HFF-Myc (cell line): ENCODE measurements at regions not wholly inside any gene's neighbourhood (a gene's known extent, or its start where the extent isn't known, plus 50 kb on each side); places are given as distances from the start of the nearest gene placed in this dataset.
"Not testable (repeated sequence)": the region's sequence is repeated elsewhere in the genome, so short reads cannot be mapped to it uniquely, and the experiment has no call there.

Experiments
- DNase-seq: peaks from one replicate; pipeline ENCODE4 v3.0.0-alpha.2; 2011; ENCODE audit warnings: low read depth; ENCODE audit errors: extremely low read depth
- H3K4me3 ChIP-seq: replicated peaks from 2 replicates; pipeline ENCODE4 v1.5.1; 2011; ENCODE audit warnings: low read depth, mild to moderate bottlenecking, control low read depth, low read length
- TF ChIP-seq, protein P1 (sequence below): IDR thresholded peaks from 2 replicates; pipeline ENCODE4 v1.5.1; 2012; ENCODE audit warnings: mild to moderate bottlenecking, low read depth, low read length, control low read depth; ENCODE audit errors: missing control alignments

DNA sequence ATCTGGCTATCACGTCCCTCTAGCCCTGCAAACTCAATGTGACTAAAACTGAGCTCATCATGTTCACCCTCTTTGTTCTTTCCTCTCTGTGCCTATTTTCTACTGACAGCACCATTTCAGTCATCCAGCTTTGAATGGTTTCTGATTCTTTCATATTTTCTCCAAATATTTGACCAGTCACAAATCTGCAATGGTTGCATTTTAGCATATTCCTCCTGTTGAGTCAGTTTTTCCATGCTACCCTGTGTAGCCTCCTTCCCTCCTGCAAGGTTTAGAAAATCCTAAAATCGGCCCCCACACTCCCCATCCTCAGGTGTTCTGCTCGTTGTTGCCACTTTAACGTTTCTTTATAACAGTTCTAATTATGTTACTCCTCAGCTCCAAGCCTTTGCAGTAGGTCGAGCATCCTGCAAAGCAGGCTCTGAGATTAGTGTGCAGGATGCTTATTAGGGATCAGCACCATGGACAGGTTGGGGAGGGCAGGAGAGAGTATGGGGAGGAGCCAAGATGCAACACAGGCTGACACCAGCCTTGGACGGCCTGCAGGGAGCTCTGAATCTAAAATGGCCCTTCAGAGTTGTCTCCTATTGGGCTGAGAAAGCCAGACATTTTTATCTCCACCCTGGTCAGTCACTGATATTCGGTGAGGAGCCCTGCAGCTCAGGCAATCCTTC is 531.0 kb upstream of the COBL start:
- no peak for DNase-seq
- TF ChIP-seq, protein P1, sequence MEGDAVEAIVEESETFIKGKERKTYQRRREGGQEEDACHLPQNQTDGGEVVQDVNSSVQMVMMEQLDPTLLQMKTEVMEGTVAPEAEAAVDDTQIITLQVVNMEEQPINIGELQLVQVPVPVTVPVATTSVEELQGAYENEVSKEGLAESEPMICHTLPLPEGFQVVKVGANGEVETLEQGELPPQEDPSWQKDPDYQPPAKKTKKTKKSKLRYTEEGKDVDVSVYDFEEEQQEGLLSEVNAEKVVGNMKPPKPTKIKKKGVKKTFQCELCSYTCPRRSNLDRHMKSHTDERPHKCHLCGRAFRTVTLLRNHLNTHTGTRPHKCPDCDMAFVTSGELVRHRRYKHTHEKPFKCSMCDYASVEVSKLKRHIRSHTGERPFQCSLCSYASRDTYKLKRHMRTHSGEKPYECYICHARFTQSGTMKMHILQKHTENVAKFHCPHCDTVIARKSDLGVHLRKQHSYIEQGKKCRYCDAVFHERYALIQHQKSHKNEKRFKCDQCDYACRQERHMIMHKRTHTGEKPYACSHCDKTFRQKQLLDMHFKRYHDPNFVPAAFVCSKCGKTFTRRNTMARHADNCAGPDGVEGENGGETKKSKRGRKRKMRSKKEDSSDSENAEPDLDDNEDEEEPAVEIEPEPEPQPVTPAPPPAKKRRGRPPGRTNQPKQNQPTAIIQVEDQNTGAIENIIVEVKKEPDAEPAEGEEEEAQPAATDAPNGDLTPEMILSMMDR, result no peak
- no peak overlapping the region for H3K4me3 ChIP-seq

DNA sequence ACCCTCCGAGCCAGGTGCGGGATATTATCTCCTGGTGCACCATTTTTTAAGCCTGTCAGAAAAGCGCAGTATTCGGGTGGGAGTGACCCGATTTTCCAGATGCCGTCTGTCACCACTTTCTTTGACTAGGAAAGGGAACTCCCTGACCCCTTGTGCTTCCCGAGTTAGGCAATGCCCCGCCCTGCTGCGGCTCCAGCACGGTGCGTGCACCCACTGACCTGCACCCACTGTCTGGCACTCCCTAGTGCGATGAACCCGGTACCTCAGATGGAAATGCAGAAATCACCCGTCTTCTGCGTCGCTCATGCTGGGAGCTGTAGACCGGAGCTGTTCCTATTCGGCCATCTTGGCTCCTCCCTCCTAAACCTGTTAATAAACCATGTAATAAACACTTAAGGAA is 522.5 kb upstream of the COBL start:
- DNase-seq, H3K4me3 ChIP-seq: not testable (repeated sequence)

DNA sequence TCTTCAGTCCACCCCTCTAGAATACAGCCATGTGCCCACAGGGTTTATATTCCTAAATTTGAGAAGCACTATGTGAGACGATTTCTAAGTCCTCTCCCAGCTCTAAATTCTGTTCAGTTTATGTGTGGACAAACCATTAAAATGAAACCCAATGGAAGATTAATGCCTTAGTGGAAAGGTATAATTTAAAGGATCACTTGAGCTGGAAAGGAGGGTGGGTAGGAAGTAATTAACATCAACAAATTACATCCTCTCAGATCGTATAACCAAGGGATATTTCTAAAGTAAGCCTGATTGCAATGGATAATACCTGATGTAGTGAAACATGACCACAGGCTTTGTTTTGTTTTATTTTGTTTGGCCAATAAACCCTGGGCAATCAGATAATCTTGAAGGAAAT is 511.0 kb upstream of the COBL start:
- no peak for DNase-seq
- TF ChIP-seq, protein P1, result no peak
- no peak overlapping the region for H3K4me3 ChIP-seq

DNA sequence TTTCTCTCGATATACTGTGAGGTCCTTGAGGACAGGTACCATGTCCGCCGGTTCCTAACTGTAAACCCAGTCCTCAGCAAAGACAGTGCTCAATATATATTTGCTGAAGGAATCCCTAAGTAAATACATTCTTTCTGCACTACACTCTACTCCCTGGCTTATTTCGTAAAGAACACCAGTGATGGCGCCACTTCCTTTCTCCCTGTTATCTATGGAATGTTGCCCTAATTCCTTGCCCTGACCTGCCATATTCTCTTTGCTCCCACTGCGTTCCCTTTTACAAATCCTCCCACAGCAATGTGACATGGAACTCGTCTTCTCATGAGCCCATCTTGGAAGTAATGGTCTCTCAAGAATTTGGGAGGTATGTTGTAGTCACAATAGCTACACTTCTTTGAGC is 507.4 kb upstream of the COBL start:
- TF ChIP-seq, protein P1, result no peak
- no peak overlapping the region for H3K4me3 ChIP-seq

DNA sequence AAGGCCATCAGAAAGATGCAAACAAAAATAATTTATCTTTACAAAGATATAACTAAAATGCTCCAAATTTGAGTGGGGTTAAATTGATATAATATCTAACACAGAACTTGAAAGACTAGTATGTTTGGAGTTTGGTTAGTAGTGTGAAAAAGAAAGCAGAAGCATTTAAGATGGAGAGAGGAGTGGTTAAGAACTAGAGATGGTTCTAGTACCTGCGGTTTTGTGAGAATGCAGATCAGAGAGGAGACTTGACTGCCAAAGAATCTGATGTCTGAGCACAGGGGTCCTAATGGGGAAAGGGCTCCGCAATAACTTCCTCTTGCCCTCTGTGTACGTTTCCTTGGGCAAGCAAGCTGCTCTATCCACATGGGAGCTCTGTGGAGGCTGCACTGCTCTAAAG is 506.8 kb upstream of the COBL start:
- DNase-seq, result no peak
- H3K4me3 ChIP-seq, result no peak overlapping the region
- TF ChIP-seq, protein P1, result no peak

More for the DNA sequence above, 507.4 kb upstream of the COBL start:
- DNase-seq, result no peak

DNA sequence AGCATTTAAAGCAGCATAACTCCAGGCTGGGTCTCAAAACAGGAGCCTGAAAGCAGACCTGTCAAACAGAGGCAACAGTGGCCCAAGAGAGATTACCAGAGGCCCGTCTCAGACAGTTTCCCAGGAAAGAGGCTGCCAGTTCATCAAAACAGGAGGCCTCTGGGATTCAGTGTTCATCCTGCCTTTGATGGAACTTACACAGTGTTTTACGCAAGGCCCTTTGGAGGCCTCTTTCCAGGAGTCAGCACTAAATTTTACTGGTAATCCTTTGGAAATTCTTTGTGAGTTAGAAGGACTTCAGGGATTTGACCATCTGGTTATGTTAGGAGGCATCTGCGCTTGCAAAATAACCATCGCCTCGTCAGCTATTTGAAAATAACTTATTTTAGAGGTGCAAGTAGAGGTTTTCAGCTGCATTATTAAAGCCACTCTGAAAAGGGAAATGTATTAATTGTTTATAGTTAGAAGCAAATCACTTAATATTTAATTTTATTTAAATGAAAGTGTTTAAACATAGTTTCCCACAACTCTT is 501.2 kb upstream of the COBL start:
- no peak for DNase-seq
- TF ChIP-seq, protein P1, result no peak
- no peak overlapping the region for H3K4me3 ChIP-seq

DNA sequence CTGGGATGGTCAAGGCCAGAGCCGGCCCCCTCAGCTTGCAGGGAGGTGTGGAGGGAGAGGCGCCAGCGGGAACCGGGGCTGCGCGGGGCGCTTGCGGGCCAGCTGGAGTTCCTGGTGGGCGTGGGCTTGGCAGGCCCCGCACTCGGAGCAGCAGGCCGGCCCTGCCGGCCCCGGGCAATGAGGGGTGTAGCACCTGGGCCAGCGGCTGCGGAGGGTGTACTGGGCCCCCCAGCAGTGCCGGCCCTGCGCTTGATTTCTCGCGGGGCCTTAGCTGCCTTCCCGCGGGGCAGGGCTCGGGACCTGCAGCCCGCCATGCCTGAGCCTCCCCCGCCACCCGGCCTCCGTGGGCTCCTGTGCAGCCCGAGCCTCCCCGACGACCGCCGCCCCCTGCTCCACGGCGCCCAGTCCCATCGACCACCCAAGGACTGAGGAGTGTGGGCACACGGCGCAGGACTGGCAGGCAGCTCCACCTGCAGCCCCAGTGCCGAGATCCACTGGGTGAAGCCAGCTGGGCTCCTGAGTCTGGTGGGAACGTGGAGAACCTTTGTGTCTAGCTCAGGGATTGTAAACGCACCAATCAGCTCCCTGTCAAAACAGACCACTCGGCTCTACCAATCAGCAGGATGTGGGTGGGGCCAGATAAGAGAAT is 489.3 kb upstream of the COBL start:
- not testable (repeated sequence) for H3K4me3 ChIP-seq, DNase-seq

DNA sequence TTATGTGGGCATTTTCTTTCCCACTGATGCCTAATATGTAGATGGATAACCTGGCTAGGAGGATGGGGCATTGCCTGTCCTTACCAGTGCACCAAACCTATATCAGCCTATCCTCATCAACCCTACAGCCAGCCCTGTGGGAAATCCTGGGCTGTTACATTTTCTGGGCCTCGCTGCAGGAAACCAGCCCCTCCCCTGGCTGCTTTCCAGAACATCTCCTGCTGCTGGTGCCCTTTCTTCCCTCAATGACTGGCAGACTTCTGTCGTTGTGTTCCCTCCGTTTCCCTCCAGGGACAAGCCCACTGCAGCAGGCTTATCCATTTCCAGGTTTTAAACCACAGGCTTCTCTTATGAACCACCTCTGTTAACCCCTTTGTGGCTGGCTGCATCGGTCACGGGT is 486.1 kb upstream of the COBL start:
- no peak for DNase-seq
- H3K4me3 ChIP-seq, result no peak overlapping the region
- TF ChIP-seq, protein P1, result no peak
